GM20000 (cell line): ENCODE measurements at regions not wholly inside any gene's neighbourhood (a gene's known extent, or its start where the extent isn't known, plus 50 kb on each side); places are given as distances from the start of the nearest gene placed in this dataset.
"Not testable (repeated sequence)": the region's sequence is repeated elsewhere in the genome, so short reads cannot be mapped to it uniquely, and the experiment has no call there.

Source experiments
- DNase-seq: peaks from one replicate; pipeline ENCODE4 v3.0.0; 2012; ENCODE audit warnings: low spot score
- TF ChIP-seq, protein P1 (sequence below): IDR thresholded peaks from 2 replicates; pipeline ENCODE4 v1.5.1; 2012; ENCODE audit warnings: mild to moderate bottlenecking, control low read depth; ENCODE audit errors: extremely low read depth, missing control alignments

DNA sequence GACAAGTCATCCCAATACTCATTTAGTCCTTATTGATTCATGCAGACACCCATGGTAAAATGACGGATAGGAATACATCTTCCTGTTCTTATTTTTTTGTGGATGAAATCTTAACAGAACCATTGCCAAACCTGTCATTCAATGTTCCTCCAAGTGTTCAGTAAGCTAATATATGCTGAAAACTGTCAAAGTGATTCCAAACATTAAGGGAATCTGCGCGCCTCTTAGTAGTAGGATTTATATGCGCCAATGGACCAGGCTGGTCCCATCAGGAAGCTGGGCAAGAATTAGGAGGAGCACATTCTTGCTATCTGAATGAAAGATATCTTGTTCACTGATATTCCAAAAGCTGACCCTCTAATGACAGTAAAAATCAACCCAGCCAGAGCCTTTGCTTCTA lies 168.9 kb upstream of the STMND1 start:
- TF ChIP-seq, protein P1, sequence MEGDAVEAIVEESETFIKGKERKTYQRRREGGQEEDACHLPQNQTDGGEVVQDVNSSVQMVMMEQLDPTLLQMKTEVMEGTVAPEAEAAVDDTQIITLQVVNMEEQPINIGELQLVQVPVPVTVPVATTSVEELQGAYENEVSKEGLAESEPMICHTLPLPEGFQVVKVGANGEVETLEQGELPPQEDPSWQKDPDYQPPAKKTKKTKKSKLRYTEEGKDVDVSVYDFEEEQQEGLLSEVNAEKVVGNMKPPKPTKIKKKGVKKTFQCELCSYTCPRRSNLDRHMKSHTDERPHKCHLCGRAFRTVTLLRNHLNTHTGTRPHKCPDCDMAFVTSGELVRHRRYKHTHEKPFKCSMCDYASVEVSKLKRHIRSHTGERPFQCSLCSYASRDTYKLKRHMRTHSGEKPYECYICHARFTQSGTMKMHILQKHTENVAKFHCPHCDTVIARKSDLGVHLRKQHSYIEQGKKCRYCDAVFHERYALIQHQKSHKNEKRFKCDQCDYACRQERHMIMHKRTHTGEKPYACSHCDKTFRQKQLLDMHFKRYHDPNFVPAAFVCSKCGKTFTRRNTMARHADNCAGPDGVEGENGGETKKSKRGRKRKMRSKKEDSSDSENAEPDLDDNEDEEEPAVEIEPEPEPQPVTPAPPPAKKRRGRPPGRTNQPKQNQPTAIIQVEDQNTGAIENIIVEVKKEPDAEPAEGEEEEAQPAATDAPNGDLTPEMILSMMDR: no peak
- DNase-seq: no peak

DNA sequence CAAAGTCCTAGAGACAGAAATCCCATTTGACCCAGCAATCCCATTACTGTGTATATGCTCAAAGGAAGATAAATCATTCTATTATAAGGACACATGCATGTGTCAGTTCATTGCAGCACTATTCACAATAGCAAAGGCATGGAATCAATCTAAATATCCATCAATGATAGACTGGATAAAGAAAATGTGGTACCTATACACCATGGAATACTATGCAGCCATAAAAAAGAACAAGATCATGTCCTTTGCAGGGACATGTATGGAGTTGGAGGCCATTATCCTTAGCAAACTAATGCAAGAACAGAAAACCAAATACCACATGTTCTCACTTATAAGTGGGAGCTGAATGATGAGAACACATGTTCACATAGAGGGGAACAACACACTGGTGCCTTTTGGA lies 169.8 kb upstream of the ATXN1 start:
- not testable (repeated sequence) for DNase-seq

DNA sequence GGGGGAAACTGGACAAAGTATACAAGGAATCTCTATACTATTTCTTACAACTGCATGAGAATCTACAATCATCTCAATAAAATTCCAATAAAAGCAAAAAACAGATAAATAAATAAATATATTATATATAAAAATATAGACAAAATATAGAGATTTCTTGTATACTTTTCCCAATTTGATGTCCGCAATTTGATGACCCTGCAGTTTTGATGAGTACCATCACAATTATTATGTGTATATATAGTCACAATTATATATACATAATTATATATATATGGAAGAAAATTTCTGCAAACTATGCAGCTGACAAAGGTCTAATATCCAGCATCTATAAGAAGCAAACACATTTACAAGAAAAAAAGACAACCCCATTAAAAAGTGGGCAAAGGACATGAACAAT lies 169.2 kb upstream of the ATXN1 start:
- TF ChIP-seq, protein P1: no peak
- DNase-seq: no peak

GRCh38 chr6:16929809-16930208 lies 168.5 kb upstream of the ATXN1 start:
- no peak for DNase-seq

DNA sequence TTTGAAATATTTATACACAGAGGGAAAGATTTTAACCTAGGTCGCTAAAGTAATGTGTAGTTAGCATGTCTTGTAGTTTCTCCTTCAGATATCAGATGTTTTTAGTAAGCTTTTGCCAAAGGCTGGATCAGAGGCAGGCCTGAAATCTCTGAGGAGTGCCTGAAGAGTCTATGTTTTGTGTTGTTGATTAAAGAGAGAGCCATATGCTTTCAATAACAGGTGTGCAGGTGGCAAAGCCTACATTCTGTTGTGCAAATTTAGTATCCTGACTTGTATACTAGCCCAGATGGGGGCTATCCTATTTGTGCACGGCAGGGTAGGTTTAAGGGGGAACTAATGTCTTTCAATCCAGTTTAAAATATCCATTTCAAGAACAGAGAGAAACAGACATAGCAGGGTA lies 167.1 kb upstream of the ATXN1 start:
- no peak for DNase-seq
- TF ChIP-seq, protein P1: no peak

More at GRCh38 chr6:16929809-16930208, 168.5 kb upstream of the ATXN1 start:
- TF ChIP-seq, protein P1: no peak

DNA sequence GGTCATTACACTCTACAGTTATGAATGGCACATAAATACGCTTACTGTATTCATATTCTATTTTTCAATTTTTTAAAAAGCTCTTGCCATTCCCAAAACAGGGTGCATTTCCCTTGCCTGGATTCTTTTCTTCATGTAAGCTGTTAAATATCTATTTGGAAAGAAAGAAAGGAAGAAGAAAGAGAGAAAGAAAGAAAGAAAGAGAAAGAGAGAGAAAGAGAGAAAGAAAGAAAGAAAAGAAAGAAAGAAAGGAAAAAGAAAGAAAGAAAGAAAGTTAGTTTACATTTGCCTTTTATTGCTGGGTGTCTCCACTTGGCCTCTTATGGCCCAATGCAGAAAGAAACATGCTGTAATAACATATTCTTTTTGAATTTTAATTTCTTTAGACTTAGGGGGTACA lies 165.9 kb upstream of the ATXN1 start:
- TF ChIP-seq, protein P1: no peak
- no peak for DNase-seq

- TF ChIP-seq, protein P1: no peak
Measured at GRCh38 chr6:16925461-16925860, 164.2 kb upstream of the ATXN1 start.

DNA sequence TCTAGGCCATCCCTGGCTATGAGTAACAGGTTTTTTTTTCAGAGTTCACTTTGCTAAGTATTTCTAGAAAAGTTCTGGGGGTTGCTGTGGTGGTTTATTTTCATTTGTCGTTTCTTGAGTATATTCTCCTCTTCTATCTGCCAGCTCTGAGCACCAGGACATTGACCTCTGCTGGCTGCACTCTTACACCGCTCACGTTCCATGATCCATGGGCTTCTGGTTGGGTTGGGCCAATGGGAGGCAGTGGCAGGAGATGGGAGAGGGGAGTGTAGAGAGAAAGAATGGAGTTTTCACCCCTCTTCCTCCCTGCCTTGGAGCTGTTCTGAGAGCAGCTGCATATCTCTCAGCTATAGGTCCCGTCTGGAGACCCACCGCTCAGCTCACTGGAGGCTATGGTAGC lies 161.0 kb upstream of the ATXN1 start:
- no peak for DNase-seq
- TF ChIP-seq, protein P1: no peak

More at GRCh38 chr6:16925461-16925860, 164.2 kb upstream of the ATXN1 start:
- DNase-seq: no peak
